GM12878 (cell line): ENCODE measurements at regions not wholly inside any gene's neighbourhood (a gene's known extent, or its start where the extent isn't known, plus 50 kb on each side); places are given as distances from the start of the nearest gene placed in this dataset.

ENCODE experiments used
- ATAC-seq: fragments of 200-7000 bp; cut with Tn5 transposase; 3 replicates; pipeline ENCODE4 v1.9.1; 2020; ENCODE audit warnings: mild to moderate bottlenecking, moderate library complexity
- BruUV-seq: library from RNA; stranded (reverse); fragments of 400-500 nt; replicated peaks from 2 replicates; lab custom pipeline; 2021; lab: Mats Ljungman, UMichigan
- CTCF ChIA-PET: fragments of 300-600 bp; sonication (Branson Sonifier 250); formaldehyde crosslinking; extraction: SDS; loops from one replicate; lab custom pipeline; 2021; ENCODE audit warnings: inconsistent platforms; lab: Yijun Ruan, JAX
- POLR2A ChIA-PET: fragments of 350-600 bp; formaldehyde crosslinking; extraction: SDS; loops from one replicate; lab custom pipeline; 2021; ENCODE audit warnings: inconsistent platforms; lab: Charles Lee
- RAD21 ChIA-PET: fragments of 300-600 bp; sonication (Branson Sonifier 250); formaldehyde crosslinking; loops from one replicate; lab custom pipeline; 2023; ENCODE audit warnings: antibody characterized with exemption; ENCODE audit not compliant: unreplicated experiment; lab: Charles Lee
- SMC1A ChIA-PET: fragments of 300-600 bp; sonication (Branson Sonifier 250); formaldehyde crosslinking; loops from one replicate; lab custom pipeline; 2023; ENCODE audit not compliant: unreplicated experiment, uncharacterized antibody; lab: Charles Lee
- DNase-seq: peaks from one replicate; pipeline ENCODE4 v3.0.0-alpha.2; 2011; ENCODE audit warnings: low read depth, low spot score
- FAIRE-seq: peaks from 3 replicates; lab custom pipeline; 2011; peaks lifted over from hg19 to GRCh38; lab: Jason Lieb, UNC
- H2AFZ ChIP-seq: 2 replicates; pipeline ENCODE4 v1.6.0; 2011; ENCODE audit warnings: low read depth, low read length, control low read depth; ENCODE audit not compliant: control insufficient read depth
- H3K27ac ChIP-seq: 2 replicates; pipeline ENCODE4 v1.5.1; 2011; ENCODE audit warnings: control low read depth; ENCODE audit not compliant: control insufficient read depth, insufficient read depth
- H3K27me3 ChIP-seq, 2 experiments: replicated peaks in 1 of 2; 2 replicates each; pipeline versions ENCODE4 v1.6.0 to v1.6.1; 2011; ENCODE audit warnings: low read length in 1 of 2; ENCODE audit not compliant: control insufficient read depth in 2 of 2, insufficient read depth in 2 of 2
- H3K36me3 ChIP-seq, 2 experiments: 2 replicates each; pipeline ENCODE4 v1.5.1; 2011; ENCODE audit warnings: low read length in 1 of 2; ENCODE audit not compliant: control insufficient read depth in 2 of 2, insufficient read depth in 2 of 2
- H3K4me1 ChIP-seq: 2 replicates; pipeline ENCODE4 v1.6.1; 2011; ENCODE audit warnings: mild to moderate bottlenecking, low read length, moderate library complexity, mixed read lengths; ENCODE audit not compliant: control insufficient read depth, insufficient read depth
- H3K4me2 ChIP-seq: 2 replicates; pipeline ENCODE4 v1.6.0; 2011; ENCODE audit warnings: control low read depth; ENCODE audit not compliant: control insufficient read depth, insufficient read depth
- H3K4me3 ChIP-seq: fragments of 200-600 bp; sonication (generic); 2 replicates; pipeline ENCODE4 v1.5.1; 2016
- H3K79me2 ChIP-seq: 2 replicates; pipeline ENCODE4 v1.6.0; 2011; ENCODE audit warnings: low read length; ENCODE audit not compliant: control insufficient read depth, insufficient read depth
- H3K9ac ChIP-seq: 2 replicates; pipeline ENCODE4 v1.8.0; 2011; ENCODE audit warnings: low read length, control low read depth, mixed read lengths; ENCODE audit not compliant: control insufficient read depth, insufficient read depth
- H3K9me3 ChIP-seq: replicated peaks from 3 replicates; pipeline ENCODE4 v1.5.1; 2011; ENCODE audit warnings: mild to moderate bottlenecking, low read length; ENCODE audit not compliant: control insufficient read depth, insufficient read depth
- H4K20me1 ChIP-seq: 2 replicates; pipeline ENCODE4 v1.6.0; 2011; ENCODE audit not compliant: control insufficient read depth, insufficient read depth
- ESRRA ChIP-seq: IDR thresholded peaks from 2 replicates; pipeline ENCODE4 v1.6.1; 2012; ENCODE audit warnings: mild to moderate bottlenecking, low read length, improper control_type of control experiment
- FOXM1 ChIP-seq: IDR thresholded peaks from 2 replicates; pipeline ENCODE4 v1.6.1; 2012; ENCODE audit warnings: low read depth, mild to moderate bottlenecking, inconsistent platforms, low read length, moderate library complexity
- NBN ChIP-seq: fragments of 450-650 bp; IDR thresholded peaks from 2 replicates; pipeline ENCODE4 v1.6.1; 2016
- PML ChIP-seq: IDR thresholded peaks from 2 replicates; pipeline ENCODE4 v1.6.1; 2012; ENCODE audit warnings: low read length, inconsistent platforms
- SRF ChIP-seq, 2 experiments: IDR thresholded peaks; 2 replicates each; pipeline ENCODE4 v1.6.1; 2011; ENCODE audit warnings: low read depth in 2 of 2, low read length in 2 of 2, mild to moderate bottlenecking in 1 of 2, moderate library complexity in 1 of 2
- ZBED1 ChIP-seq: IDR thresholded peaks from 2 replicates; pipeline ENCODE4 v1.6.1; 2016; ENCODE audit warnings: borderline replicate concordance
- WGBS: methylation state at CpG from one replicate; pipeline ENCODE4 v1.1.6; 2016; ENCODE audit warnings: low lambda C conversion rate; ENCODE audit not compliant: insufficient replicate concordance, insufficient coverage; ENCODE audit errors: missing lambda C conversion rate; 5-methylcytosine and 5-hydroxymethylcytosine counted together
- in situ Hi-C: fragments of 300-500 bp; cut with MboI; formaldehyde crosslinking; loops from 9 replicates; pipeline ENCODE4 v1.14.3; 2018; ENCODE audit warnings: mixed read lengths
- intact Hi-C: fragments of 100-400 bp; cut with micrococcal nuclease; formaldehyde crosslinking; loops from one replicate; pipeline ENCODE4 v1.14.2; 2022; ENCODE audit not compliant: unreplicated experiment
- TF ChIP-seq, protein P1 (sequence below): fragments of 450-650 bp; conservative IDR thresholded peaks from 2 replicates; pipeline ENCODE4 v1.6.1; 2017; ENCODE audit warnings: mild to moderate bottlenecking, moderate library complexity
- TF ChIP-seq, protein P2 (sequence below): fragments of 450-650 bp; IDR thresholded peaks from 2 replicates; pipeline ENCODE4 v1.6.1; 2014; ENCODE audit warnings: mild to moderate bottlenecking
- TF ChIP-seq, protein P3 (sequence below): fragments of 450-650 bp; formaldehyde crosslinking; IDR thresholded peaks from 2 replicates; pipeline ENCODE4 v1.4.0; 2020; ENCODE audit warnings: mild to moderate bottlenecking, moderate library complexity
- TF ChIP-seq, protein P4 (sequence below): fragments of 450-650 bp; IDR thresholded peaks from 2 replicates; pipeline ENCODE4 v1.6.1; 2017; ENCODE audit warnings: borderline replicate concordance

DNA sequence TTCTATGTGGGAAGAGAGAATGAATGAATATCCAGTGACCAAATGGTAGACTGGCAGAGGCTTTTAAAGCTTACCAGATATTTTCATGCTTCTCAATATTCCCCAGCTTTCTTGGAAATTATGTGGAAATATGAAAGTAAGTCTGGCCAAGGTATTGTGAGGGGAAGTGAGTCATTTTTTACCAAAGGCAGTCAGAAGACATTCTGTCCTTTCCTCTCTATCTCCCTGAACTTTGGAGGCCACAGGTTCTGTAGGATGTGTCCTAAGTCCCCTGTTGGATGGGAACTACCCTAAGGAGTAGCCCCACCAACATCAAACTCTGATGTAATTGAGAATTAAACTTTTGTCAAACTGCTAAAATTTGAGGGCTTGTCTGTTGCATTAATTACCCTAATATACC, 593.8 kb upstream of the NRSN1 start:
- Histone ChIP-seq H3K4me1 (no peaks in the 10 kb centered on the region), H3K9me3 (no peaks in the 10 kb centered on the region), H3K79me2 (no peaks in the 10 kb centered on the region), H3K4me2 (no peak overlapping the region), H2AFZ (no peak overlapping the region), H4K20me1 (no peaks in the 10 kb centered on the region), H3K27ac (no peak overlapping the region), H3K4me3 (no peak overlapping the region), H3K9ac (no peak overlapping the region), H3K36me3 (no peaks in the 10 kb centered on the region), H3K27me3 (no peaks in the 10 kb centered on the region)
- ChIA-PET CTCF (no interaction called here), RAD21 (no interaction called here), SMC1A (no interaction called here), POLR2A (no interaction called here)
- FAIRE-seq (no peak), DNase-seq (no peak), ATAC-seq (no peak)
- TF ChIP-seq, protein P1, sequence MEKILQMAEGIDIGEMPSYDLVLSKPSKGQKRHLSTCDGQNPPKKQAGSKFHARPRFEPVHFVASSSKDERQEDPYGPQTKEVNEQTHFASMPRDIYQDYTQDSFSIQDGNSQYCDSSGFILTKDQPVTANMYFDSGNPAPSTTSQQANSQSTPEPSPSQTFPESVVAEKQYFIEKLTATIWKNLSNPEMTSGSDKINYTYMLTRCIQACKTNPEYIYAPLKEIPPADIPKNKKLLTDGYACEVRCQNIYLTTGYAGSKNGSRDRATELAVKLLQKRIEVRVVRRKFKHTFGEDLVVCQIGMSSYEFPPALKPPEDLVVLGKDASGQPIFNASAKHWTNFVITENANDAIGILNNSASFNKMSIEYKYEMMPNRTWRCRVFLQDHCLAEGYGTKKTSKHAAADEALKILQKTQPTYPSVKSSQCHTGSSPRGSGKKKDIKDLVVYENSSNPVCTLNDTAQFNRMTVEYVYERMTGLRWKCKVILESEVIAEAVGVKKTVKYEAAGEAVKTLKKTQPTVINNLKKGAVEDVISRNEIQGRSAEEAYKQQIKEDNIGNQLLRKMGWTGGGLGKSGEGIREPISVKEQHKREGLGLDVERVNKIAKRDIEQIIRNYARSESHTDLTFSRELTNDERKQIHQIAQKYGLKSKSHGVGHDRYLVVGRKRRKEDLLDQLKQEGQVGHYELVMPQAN: no peak
- TF ChIP-seq, protein P2, sequence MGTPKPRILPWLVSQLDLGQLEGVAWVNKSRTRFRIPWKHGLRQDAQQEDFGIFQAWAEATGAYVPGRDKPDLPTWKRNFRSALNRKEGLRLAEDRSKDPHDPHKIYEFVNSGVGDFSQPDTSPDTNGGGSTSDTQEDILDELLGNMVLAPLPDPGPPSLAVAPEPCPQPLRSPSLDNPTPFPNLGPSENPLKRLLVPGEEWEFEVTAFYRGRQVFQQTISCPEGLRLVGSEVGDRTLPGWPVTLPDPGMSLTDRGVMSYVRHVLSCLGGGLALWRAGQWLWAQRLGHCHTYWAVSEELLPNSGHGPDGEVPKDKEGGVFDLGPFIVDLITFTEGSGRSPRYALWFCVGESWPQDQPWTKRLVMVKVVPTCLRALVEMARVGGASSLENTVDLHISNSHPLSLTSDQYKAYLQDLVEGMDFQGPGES: no peak
- no peak for TF ChIP-seq NBN
- intact Hi-C loops (no loop called here), in situ Hi-C loops (no loop called here)
- no TSS peak for BruUV-seq

DNA sequence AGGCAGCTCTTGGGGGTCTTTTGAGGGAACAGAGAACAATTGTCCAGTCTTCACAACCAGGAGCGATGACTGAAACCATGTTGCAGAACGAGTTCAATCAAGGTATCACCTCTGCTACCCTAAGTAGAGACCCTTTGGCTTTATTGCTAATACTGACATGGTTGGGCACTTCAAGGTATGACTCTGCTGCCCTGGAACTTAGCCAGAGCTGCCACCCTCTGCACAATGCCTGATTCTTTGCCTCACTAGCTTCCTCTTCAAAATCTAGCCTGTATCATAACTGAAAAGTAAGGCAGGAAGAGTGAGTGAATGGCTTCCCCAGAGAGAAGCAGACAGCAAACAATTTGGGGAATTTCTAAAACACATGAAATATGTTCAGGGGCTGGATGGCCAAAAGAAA, 592.7 kb upstream of the NRSN1 start:
- Histone ChIP-seq H2AFZ (no peak overlapping the region), H3K36me3 (no peaks in the 10 kb centered on the region), H3K4me3 (no peak overlapping the region), H3K9me3 (no peaks in the 10 kb centered on the region), H3K9ac (no peak overlapping the region), H3K27me3 (no peaks in the 10 kb centered on the region), H3K4me2 (no peak overlapping the region), H3K4me1 (no peaks in the 10 kb centered on the region), H4K20me1 (no peaks in the 10 kb centered on the region), H3K79me2 (no peaks in the 10 kb centered on the region), H3K27ac (no peak overlapping the region)
- ChIA-PET POLR2A (no interaction called here), RAD21 (no interaction called here), CTCF (no interaction called here), SMC1A (no interaction called here)
- intact Hi-C loops (no loop called here), in situ Hi-C loops (no loop called here)
- WGBS: 48% methylated on average over 2 of the region's 2 CpGs
- ATAC-seq: no peak
- no peak for FAIRE-seq
- no TSS peak for BruUV-seq
- no peak for DNase-seq
- TF ChIP-seq FOXM1 (no peak), PML (no peak), ESRRA (no peak), SRF (IDR thresholded peaks at IDR 0.05; ENCODE audit: low read depth in 2 of 2, low read length in 2 of 2) (no peak), ZBED1 (no peak)
- TF ChIP-seq, protein P3, sequence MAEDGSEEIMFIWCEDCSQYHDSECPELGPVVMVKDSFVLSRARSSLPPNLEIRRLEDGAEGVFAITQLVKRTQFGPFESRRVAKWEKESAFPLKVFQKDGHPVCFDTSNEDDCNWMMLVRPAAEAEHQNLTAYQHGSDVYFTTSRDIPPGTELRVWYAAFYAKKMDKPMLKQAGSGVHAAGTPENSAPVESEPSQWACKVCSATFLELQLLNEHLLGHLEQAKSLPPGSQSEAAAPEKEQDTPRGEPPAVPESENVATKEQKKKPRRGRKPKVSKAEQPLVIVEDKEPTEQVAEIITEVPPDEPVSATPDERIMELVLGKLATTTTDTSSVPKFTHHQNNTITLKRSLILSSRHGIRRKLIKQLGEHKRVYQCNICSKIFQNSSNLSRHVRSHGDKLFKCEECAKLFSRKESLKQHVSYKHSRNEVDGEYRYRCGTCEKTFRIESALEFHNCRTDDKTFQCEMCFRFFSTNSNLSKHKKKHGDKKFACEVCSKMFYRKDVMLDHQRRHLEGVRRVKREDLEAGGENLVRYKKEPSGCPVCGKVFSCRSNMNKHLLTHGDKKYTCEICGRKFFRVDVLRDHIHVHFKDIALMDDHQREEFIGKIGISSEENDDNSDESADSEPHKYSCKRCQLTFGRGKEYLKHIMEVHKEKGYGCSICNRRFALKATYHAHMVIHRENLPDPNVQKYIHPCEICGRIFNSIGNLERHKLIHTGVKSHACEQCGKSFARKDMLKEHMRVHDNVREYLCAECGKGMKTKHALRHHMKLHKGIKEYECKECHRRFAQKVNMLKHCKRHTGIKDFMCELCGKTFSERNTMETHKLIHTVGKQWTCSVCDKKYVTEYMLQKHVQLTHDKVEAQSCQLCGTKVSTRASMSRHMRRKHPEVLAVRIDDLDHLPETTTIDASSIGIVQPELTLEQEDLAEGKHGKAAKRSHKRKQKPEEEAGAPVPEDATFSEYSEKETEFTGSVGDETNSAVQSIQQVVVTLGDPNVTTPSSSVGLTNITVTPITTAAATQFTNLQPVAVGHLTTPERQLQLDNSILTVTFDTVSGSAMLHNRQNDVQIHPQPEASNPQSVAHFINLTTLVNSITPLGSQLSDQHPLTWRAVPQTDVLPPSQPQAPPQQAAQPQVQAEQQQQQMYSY: no peak
- TF ChIP-seq, protein P4, sequence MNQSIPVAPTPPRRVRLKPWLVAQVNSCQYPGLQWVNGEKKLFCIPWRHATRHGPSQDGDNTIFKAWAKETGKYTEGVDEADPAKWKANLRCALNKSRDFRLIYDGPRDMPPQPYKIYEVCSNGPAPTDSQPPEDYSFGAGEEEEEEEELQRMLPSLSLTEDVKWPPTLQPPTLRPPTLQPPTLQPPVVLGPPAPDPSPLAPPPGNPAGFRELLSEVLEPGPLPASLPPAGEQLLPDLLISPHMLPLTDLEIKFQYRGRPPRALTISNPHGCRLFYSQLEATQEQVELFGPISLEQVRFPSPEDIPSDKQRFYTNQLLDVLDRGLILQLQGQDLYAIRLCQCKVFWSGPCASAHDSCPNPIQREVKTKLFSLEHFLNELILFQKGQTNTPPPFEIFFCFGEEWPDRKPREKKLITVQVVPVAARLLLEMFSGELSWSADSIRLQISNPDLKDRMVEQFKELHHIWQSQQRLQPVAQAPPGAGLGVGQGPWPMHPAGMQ: no peak
